Heart left ventricle (tissue), 13 donors: ENCODE measurements at regions not wholly inside any gene's neighbourhood (a gene's known extent, or its start where the extent isn't known, plus 50 kb on each side); places are given as distances from the start of the nearest gene placed in this dataset.

Source experiments
- CTCF ChIP-seq, 12 donors: fragments of 200-600 bp; sonication (generic) in 4 of 12; IDR thresholded peaks; one replicate each; pipeline versions ENCODE4 v1.5.0 to v1.8.0; 2018 to 2022; ENCODE audit warnings: antibody characterized with exemption in 12 of 12, mild to moderate bottlenecking in 5 of 12
- POLR2A ChIP-seq, 2 donors: fragments of 450-650 bp; IDR thresholded peaks; one replicate each; pipeline ENCODE4 v1.6.1; 2017; ENCODE audit warnings: antibody characterized with exemption in 2 of 2, mild to moderate bottlenecking in 2 of 2, moderate library complexity in 2 of 2
- donor health status: ischemic (EF 13 %, LVEDD 7.1; RV severe dilation, severe dysfunction).
- donor health status: DM: no; HTN: yes; CAD: no.
- donor health status: DM: no; HTN: no; CAD: no.
- donor health status: ischemic (EF 25% LVEDD 6.9; RV normal size, moderate dysfunction).
- donor health status: ischemic (EF 25% LVEDD 5.7; RV mildly dilated, moderate dysfunction).
- donor health status: ischemic (EF 35%, LVEDD 5.7; RV mildly dilated, moderate dysfunction).
- donor health status: nonischemic (EF 11% LVEDD 7.7; RV severe dilation, severe dysfunction).
- donor health status: DM: yes; HTN: yes; CAD: no.
- donor health status: PGD.
- donor health status: ischemic (EF 29% LVEDD 5.4; RV normal size, mild dysfunction).
- donor health status: nonischemic (EF 23%, LVEDD 6.1; RV moderate dilation, normal function).

GRCh38 chr5:35456506-35456905 is 161.2 kb upstream of the SPEF2 start:
- TF ChIP-seq CTCF (IDR thresholded peaks at IDR 0.05) = no peak
- TF ChIP-seq POLR2A (IDR thresholded peaks at IDR 0.05) = no peak
